ENCODE measurements at regions not wholly inside any gene's neighbourhood (a gene's known extent, or its start where the extent isn't known, plus 50 kb on each side); places are given as distances from the start of the nearest gene placed in this dataset.
"Not testable (repeated sequence)": the region's sequence is repeated elsewhere in the genome, so short reads cannot be mapped to it uniquely, and the experiment has no call there.

DNA sequence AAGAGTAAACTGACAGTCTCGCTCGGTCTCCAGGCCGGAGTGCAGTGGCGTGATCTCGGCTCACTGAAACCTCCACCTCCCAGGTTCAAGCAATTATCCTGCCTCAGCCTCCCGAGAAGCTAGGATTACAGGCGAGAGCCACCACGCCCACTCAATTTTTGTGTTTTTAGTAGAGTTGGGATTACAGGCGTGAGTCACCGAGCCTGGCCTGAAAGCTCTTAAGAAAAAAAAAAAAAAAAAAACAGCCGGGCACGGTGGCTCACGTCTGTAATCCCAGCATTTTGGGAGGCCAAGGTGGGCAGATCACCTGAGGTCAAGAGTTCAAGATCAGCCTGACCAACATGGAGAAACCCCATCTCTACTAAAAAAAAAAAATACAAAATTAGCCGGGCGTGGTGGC, 55.3 kb upstream of the THOC2 start:
- H3K4me2 ChIP-seq (ENCODE audit: low read length); H3K4me3 ChIP-seq (ENCODE audit: low read length); intact Hi-C loops (cut with micrococcal nuclease); H3K79me2 ChIP-seq (ENCODE audit: low read length); H3K27me3 ChIP-seq (ENCODE audit: low read length); POLR2A ChIA-PET (ENCODE audit: unreplicated experiment); H3K9ac ChIP-seq (ENCODE audit: low read length); H3K9me3 ChIP-seq (ENCODE audit: low read length); H3K27ac ChIP-seq (ENCODE audit: low read length); H4K20me1 ChIP-seq (ENCODE audit: low read length); H3K9me2 ChIP-seq (replicated peaks; ENCODE audit: low read length); BruUV-seq (replicated peaks); ATAC-seq; H2AFZ ChIP-seq (ENCODE audit: low read length); H3K36me3 ChIP-seq (ENCODE audit: low read depth, low read length); H3F3A ChIP-seq (ENCODE audit: low read length, unreplicated experiment); H3K4me1 ChIP-seq (ENCODE audit: insufficient read depth, low read length): not testable (repeated sequence)
- CTCF ChIA-PET, result interaction anchor here (0.6 kb wide), 1 partner anchor 40 kb away, joined by 3 read pairs; no protein-coding TSS in a partner anchor
- peak; percentile 52 for DNase-seq

GRCh38 chrX:123788744-123789143, 55.9 kb upstream of the THOC2 start:
- H3K9ac ChIP-seq (ENCODE audit: low read length), result no peak overlapping the region
- no peak overlapping the region for H3K27ac ChIP-seq (ENCODE audit: low read length)
- CTCF ChIA-PET, result interaction anchor here (0.6 kb wide), 1 partner anchor 40 kb away, joined by 3 read pairs; no protein-coding TSS in a partner anchor
- no peaks in the 10 kb centered on the region for H3K9me2 ChIP-seq (replicated peaks; ENCODE audit: low read length)
- no peak overlapping the region for H3K4me3 ChIP-seq (ENCODE audit: low read length)
- H3F3A ChIP-seq (ENCODE audit: low read length, unreplicated experiment), result no peaks in the 10 kb centered on the region
- BruUV-seq (replicated peaks), result no TSS peak
- H3K36me3 ChIP-seq (ENCODE audit: low read depth, low read length), result no peaks in the 10 kb centered on the region
- H3K4me2 ChIP-seq (ENCODE audit: low read length), result no peak overlapping the region
- no peaks in the 10 kb centered on the region for H4K20me1 ChIP-seq (ENCODE audit: low read length)
- no peak for ATAC-seq
- TF ChIP-seq EZH2phosphoT487 (IDR thresholded peaks at IDR 0.05; ENCODE audit: borderline replicate concordance, low read length), result no peak
- TF ChIP-seq CTCF (conservative IDR thresholded peaks at IDR 0.05; ENCODE audit: low read depth, low read length), result no peak
- TF ChIP-seq EZH2 (IDR thresholded peaks at IDR 0.05; ENCODE audit: low read length, unreplicated experiment), result no peak
- H3K79me2 ChIP-seq (ENCODE audit: low read length), result no peaks in the 10 kb centered on the region
- peaks cover 3% of the 10 kb centered on the region; the same call in 1 of the 2 replicates for H3K4me1 ChIP-seq (ENCODE audit: insufficient read depth, low read length)
- H3K9me3 ChIP-seq (ENCODE audit: low read length), result no peaks in the 10 kb centered on the region
- H2AFZ ChIP-seq (ENCODE audit: low read length), result no peak overlapping the region
- no peaks in the 10 kb centered on the region for H3K27me3 ChIP-seq (ENCODE audit: low read length)
- intact Hi-C loops (cut with micrococcal nuclease), result no loop called here
- POLR2A ChIA-PET (ENCODE audit: unreplicated experiment), result no interaction called here
- DNase-seq, result no peak

- H4K20me1 ChIP-seq (ENCODE audit: low read length), result no peaks in the 10 kb centered on the region
- BruUV-seq (replicated peaks), result no TSS peak
- H3K36me3 ChIP-seq (ENCODE audit: low read depth, low read length), result no peaks in the 10 kb centered on the region
- no peaks in the 10 kb centered on the region for H3F3A ChIP-seq (ENCODE audit: low read length, unreplicated experiment)
- no peak overlapping the region for H2AFZ ChIP-seq (ENCODE audit: low read length)
- H3K4me3 ChIP-seq (ENCODE audit: low read length), result no peak overlapping the region
- POLR2A ChIA-PET (ENCODE audit: unreplicated experiment), result no interaction called here
- H3K9me3 ChIP-seq (ENCODE audit: low read length), result no peaks in the 10 kb centered on the region
- H3K9ac ChIP-seq (ENCODE audit: low read length), result no peak overlapping the region
- no peak for TF ChIP-seq CTCF (conservative IDR thresholded peaks at IDR 0.05; ENCODE audit: low read depth, low read length)
- no peak for TF ChIP-seq EZH2 (IDR thresholded peaks at IDR 0.05; ENCODE audit: low read length, unreplicated experiment)
- H3K27me3 ChIP-seq (ENCODE audit: low read length), result no peaks in the 10 kb centered on the region
- no peaks in the 10 kb centered on the region for H3K79me2 ChIP-seq (ENCODE audit: low read length)
- peaks cover 14% of the 10 kb centered on the region for H3K4me1 ChIP-seq (ENCODE audit: insufficient read depth, low read length)
- H3K27ac ChIP-seq (ENCODE audit: low read length), result no peak overlapping the region
- CTCF ChIA-PET, result no interaction called here
- no peak for ATAC-seq
- H3K4me2 ChIP-seq (ENCODE audit: low read length), result no peak overlapping the region
- intact Hi-C loops (cut with micrococcal nuclease), result no loop called here
- no peaks in the 10 kb centered on the region for H3K9me2 ChIP-seq (replicated peaks; ENCODE audit: low read length)
- DNase-seq, result peak; percentile 7
These were observed 62.1 kb upstream of the XIAP start for GRCh38 chrX:123797543-123798447.

- H3K9me2 ChIP-seq (replicated peaks; ENCODE audit: low read length); intact Hi-C loops (cut with micrococcal nuclease); H4K20me1 ChIP-seq (ENCODE audit: low read length); H3K27me3 ChIP-seq (ENCODE audit: low read length); H3K4me3 ChIP-seq (ENCODE audit: low read length); ATAC-seq; DNase-seq; H3K27ac ChIP-seq (ENCODE audit: low read length); H3F3A ChIP-seq (ENCODE audit: low read length, unreplicated experiment); POLR2A ChIA-PET (ENCODE audit: unreplicated experiment); CTCF ChIA-PET; H3K9ac ChIP-seq (ENCODE audit: low read length); H3K79me2 ChIP-seq (ENCODE audit: low read length); H3K9me3 ChIP-seq (ENCODE audit: low read length); H2AFZ ChIP-seq (ENCODE audit: low read length); H3K4me2 ChIP-seq (ENCODE audit: low read length); H3K36me3 ChIP-seq (ENCODE audit: low read depth, low read length); BruUV-seq (replicated peaks): not testable (repeated sequence)
- H3K4me1 ChIP-seq (ENCODE audit: insufficient read depth, low read length), result peaks cover 20% of the 10 kb centered on the region
These were observed 61.0 kb upstream of the XIAP start for GRCh38 chrX:123798706-123799430.
